ENCODE measurements at regions not wholly inside any gene's neighbourhood (a gene's known extent, or its start where the extent isn't known, plus 50 kb on each side); places are given as distances from the start of the nearest gene placed in this dataset.

GRCh38 chr5:38189081-38189504 is 69.3 kb upstream of the EGFLAM start:
- TF ChIP-seq POLR2A (IDR thresholded peaks at IDR 0.05; ENCODE audit: low read length) (no peak), GATA1 (IDR thresholded peaks at IDR 0.05; ENCODE audit: low read depth, low read length) (no peak)

Data from erythroblast (primary cell).